Osteocyte (in vitro differentiated cells): ENCODE measurements at regions not wholly inside any gene's neighbourhood (a gene's known extent, or its start where the extent isn't known, plus 50 kb on each side); places are given as distances from the start of the nearest gene placed in this dataset.

ENCODE experiments used
- DNase-seq: peaks from one replicate; pipeline ENCODE4 v3.0.0; 2021; ENCODE audit warnings: mixed read lengths; ENCODE audit not compliant: unreplicated experiment; ENCODE audit errors: extremely low spot score
- H3K27ac Mint-ChIP-seq: one replicate; pipeline ENCODE4 v1.8.0; 2021; ENCODE audit warnings: mild to moderate bottlenecking, mixed read lengths; ENCODE audit not compliant: unreplicated experiment
- H3K27me3 Mint-ChIP-seq: one replicate; pipeline ENCODE4 v1.8.0; 2021; ENCODE audit warnings: mixed read lengths; ENCODE audit not compliant: unreplicated experiment
- H3K36me3 Mint-ChIP-seq: one replicate; pipeline ENCODE4 v1.8.0; 2021; ENCODE audit warnings: mixed read lengths; ENCODE audit not compliant: unreplicated experiment
- H3K4me1 Mint-ChIP-seq: one replicate; pipeline ENCODE4 v1.8.0; 2021; ENCODE audit warnings: mixed read lengths; ENCODE audit not compliant: unreplicated experiment
- H3K4me3 Mint-ChIP-seq: one replicate; pipeline ENCODE4 v1.8.0; 2021; ENCODE audit warnings: mild to moderate bottlenecking, moderate library complexity, mixed read lengths; ENCODE audit not compliant: unreplicated experiment
- H3K9me3 Mint-ChIP-seq: one replicate; pipeline ENCODE4 v1.8.0; 2021; ENCODE audit warnings: mixed read lengths; ENCODE audit not compliant: unreplicated experiment
- CTCF ChIP-seq: fragments of 200-600 bp; sonication (generic); IDR thresholded peaks from 2 replicates; pipeline ENCODE4 v1.5.0; 2021; ENCODE audit warnings: antibody characterized with exemption, mild to moderate bottlenecking, moderate library complexity

DNA sequence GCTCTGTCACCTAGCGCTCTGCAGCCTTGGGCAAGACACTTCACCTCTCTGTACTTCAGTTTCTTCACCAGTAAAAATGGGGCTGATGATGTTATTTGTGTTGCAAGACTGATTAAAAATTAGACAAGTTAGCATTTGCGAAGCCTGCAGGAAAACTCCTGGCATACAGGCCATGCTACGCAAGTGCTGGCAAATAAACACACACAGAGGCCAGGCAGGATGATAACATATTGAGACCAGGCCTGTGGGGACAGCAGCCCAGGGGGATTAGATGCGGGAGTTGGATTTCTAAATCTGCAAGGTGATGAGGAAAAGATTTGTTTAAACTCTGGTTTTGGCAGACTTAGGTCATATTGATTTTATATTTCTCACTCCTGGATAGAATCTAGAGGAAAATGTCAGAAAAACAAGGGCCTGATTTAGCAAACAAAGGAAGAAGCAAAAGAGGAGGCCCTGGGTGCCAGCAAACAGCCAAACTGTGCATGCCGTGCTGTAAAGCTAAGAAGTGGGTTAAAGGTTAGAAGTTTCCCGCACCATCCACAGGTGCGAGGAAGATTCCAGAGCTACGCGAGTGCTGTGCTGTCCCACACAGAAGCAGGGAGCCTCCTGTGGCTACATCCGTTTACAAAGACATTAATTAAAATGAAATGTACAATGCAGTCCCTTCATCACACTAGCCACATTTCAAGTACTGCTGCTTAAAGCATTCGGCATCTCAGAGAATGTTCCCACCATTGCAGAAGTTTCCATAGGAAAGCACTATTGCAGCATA lies 532.2 kb downstream of the NPHP4 start:
- H3K27me3 Mint-ChIP-seq, result no peaks in the 10 kb centered on the region
- no peaks in the 10 kb centered on the region for H3K36me3 Mint-ChIP-seq
- no peaks in the 10 kb centered on the region for H3K4me1 Mint-ChIP-seq
- H3K9me3 Mint-ChIP-seq, result peaks cover 20% of the 10 kb centered on the region
- no peak overlapping the region for H3K4me3 Mint-ChIP-seq
- no peak overlapping the region for H3K27ac Mint-ChIP-seq
- DNase-seq, result no peak
- TF ChIP-seq CTCF, result no peak

- peaks cover 20% of the 10 kb centered on the region for H3K9me3 Mint-ChIP-seq
- no peak overlapping the region for H3K4me3 Mint-ChIP-seq
- H3K4me1 Mint-ChIP-seq, result no peaks in the 10 kb centered on the region
- no peak for TF ChIP-seq CTCF
- no peak overlapping the region for H3K27ac Mint-ChIP-seq
- H3K36me3 Mint-ChIP-seq, result no peaks in the 10 kb centered on the region
- no peak for DNase-seq
- no peaks in the 10 kb centered on the region for H3K27me3 Mint-ChIP-seq
These were observed 534.0 kb downstream of the NPHP4 start for GRCh38 chr1:5458248-5458647.

DNA sequence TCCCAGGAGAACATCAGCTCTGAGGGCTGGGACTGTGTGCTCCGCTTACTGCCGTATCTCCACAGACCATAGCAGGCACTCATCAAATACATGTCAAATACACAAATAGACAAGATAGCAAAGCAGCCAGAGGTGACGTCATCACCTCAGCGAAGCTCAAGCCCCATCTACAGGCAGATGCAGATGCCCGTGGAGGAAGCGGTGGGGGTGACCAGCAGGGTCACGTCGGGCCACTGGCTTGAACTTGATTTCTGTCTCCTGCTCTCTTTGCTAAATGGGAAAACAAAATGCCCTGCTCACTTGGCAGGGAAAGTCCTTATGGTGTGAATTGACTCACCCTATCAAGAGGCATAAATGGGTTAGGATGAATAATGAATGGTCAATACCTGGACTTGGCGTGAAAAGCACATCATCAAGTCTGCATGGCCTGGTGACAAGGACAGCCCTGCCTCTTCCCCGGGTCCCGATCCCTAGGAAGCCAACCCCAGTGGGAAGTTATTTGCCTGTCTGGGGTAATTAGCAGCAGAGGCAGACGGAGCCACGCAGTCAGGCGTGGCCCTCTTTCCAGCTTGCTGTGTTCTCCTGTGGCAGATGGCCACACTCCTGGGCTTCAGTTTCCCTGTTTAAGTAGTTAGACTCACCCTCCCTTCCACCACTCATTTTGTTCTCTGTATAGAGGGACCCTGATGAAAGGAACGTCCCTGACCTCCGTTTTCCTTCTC lies 536.0 kb downstream of the NPHP4 start:
- TF ChIP-seq CTCF, result no peak
- no peak overlapping the region for H3K27ac Mint-ChIP-seq
- no peaks in the 10 kb centered on the region for H3K4me1 Mint-ChIP-seq
- H3K9me3 Mint-ChIP-seq, result peaks cover 26% of the 10 kb centered on the region
- H3K4me3 Mint-ChIP-seq, result no peak overlapping the region
- H3K27me3 Mint-ChIP-seq, result no peaks in the 10 kb centered on the region
- H3K36me3 Mint-ChIP-seq, result no peaks in the 10 kb centered on the region
- DNase-seq, result no peak

- Mint-ChIP-seq H3K4me1 (no peaks in the 10 kb centered on the region), H3K9me3 (peaks cover 26% of the 10 kb centered on the region)
These were observed 536.6 kb downstream of the NPHP4 start for GRCh38 chr1:5455651-5456050.

More at GRCh38 chr1:5455651-5456050, 536.6 kb downstream of the NPHP4 start:
- Mint-ChIP-seq H3K27me3 (no peaks in the 10 kb centered on the region), H3K4me3 (no peak overlapping the region), H3K27ac (no peak overlapping the region), H3K36me3 (no peaks in the 10 kb centered on the region)
- TF ChIP-seq CTCF, result no peak
- no peak for DNase-seq
